ENCODE measurements at regions not wholly inside any gene's neighbourhood (a gene's known extent, or its start where the extent isn't known, plus 50 kb on each side); places are given as distances from the start of the nearest gene placed in this dataset.

DNA sequence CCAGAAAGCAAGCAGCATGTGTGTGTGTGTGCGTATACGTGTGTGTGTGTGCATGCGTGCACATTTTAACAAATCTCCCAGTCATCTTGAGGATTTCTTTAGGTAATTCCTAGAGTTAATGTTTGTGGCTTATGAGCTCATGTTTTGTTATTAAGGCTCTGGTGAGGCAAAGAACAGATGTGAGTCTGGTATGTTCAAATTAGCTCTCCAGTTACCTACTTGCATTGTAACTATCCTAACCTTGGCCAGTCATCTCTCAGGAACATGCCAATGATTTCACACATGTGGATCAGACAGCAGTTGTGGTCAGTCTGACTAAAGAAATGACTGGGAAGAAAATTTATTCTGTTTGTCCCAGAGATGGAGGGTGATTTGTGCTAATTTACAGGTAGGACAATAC lies 163.1 kb downstream of the IZUMO3 start:
- Histone ChIP-seq H3K36me3 (replicated peaks in 1 of 2; ENCODE audit: control insufficient read depth in 1 of 2, insufficient read depth in 2 of 2, low read length in 2 of 2) (no peaks in the 10 kb centered on the region), H3K79me2 (ENCODE audit: insufficient read depth, low read length) (no peaks in the 10 kb centered on the region), H3K9me3 (ENCODE audit: low read length) (peaks cover 91% of the 10 kb centered on the region), H3K27me3 (ENCODE audit: control insufficient read depth in 1 of 2, insufficient read depth in 2 of 2, low read length in 2 of 2) (no peaks in the 10 kb centered on the region), H2AFZ (ENCODE audit: low read length) (no peak overlapping the region), H3K4me1 (ENCODE audit: insufficient read depth, low read length) (no peaks in the 10 kb centered on the region), H4K20me1 (ENCODE audit: insufficient read depth, low read length) (no peaks in the 10 kb centered on the region), H3K4me2 (ENCODE audit: low read depth, low read length) (no peak overlapping the region), H3K9ac (ENCODE audit: insufficient read depth, low read depth, low read length) (no peak overlapping the region), H3K4me3 (replicated peaks in 1 of 3; ENCODE audit: insufficient read depth in 1 of 3, low read depth in 2 of 3, low read length in 3 of 3) (no peak overlapping the region), H3K27ac (ENCODE audit: extremely low read length, insufficient read depth, low read length) (no peak overlapping the region)
- CTCF ChIA-PET (ENCODE audit: low intra/inter-chr PET ratio, low total read pairs): no interaction called here
- no TSS peak for BruUV-seq (replicated peaks)
- TF ChIP-seq, protein P1, sequence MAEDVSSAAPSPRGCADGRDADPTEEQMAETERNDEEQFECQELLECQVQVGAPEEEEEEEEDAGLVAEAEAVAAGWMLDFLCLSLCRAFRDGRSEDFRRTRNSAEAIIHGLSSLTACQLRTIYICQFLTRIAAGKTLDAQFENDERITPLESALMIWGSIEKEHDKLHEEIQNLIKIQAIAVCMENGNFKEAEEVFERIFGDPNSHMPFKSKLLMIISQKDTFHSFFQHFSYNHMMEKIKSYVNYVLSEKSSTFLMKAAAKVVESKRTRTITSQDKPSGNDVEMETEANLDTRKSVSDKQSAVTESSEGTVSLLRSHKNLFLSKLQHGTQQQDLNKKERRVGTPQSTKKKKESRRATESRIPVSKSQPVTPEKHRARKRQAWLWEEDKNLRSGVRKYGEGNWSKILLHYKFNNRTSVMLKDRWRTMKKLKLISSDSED (CRISPR knock-in tag; IDR thresholded peaks at IDR 0.05): no peak
- TF ChIP-seq TEF (CRISPR knock-in tag; IDR thresholded peaks at IDR 0.05) (no peak), NFE2L2 (IDR thresholded peaks at IDR 0.05; ENCODE audit: low read length) (no peak), ZSCAN20 (CRISPR knock-in tag; IDR thresholded peaks at IDR 0.05; ENCODE audit: borderline replicate concordance) (no peak), HMG20B (CRISPR knock-in tag; conservative IDR thresholded peaks at IDR 0.05) (no peak), ZNF234 (CRISPR knock-in tag; conservative IDR thresholded peaks at IDR 0.05) (no peak)
- DNase-seq (ENCODE audit: low spot score) (no peak), ATAC-seq (no peak), FAIRE-seq (no peak)
- in situ Hi-C loops (cut with HindIII; ENCODE audit: extremely low pct_ligation_motif_present, low pct_unique_long_range_greater_than_20kb): no loop called here
- intact Hi-C loops (cut with micrococcal nuclease; ENCODE audit: unreplicated experiment): no loop called here
- 90% methylated on average over 3 of the region's 3 CpGs for WGBS (ENCODE audit: low lambda C conversion rate)
- POLR2A ChIA-PET: no interaction called here

- no peak overlapping the region for H3K4me3 ChIP-seq (replicated peaks in 1 of 3; ENCODE audit: insufficient read depth in 1 of 3, low read depth in 2 of 3, low read length in 3 of 3)
- CTCF ChIA-PET (ENCODE audit: low intra/inter-chr PET ratio, low total read pairs): no interaction called here
- POLR2A ChIA-PET: no interaction called here
- no peak overlapping the region for H3K27ac ChIP-seq (ENCODE audit: extremely low read length, insufficient read depth, low read length)
- DNase-seq (ENCODE audit: low spot score) (no peak), ATAC-seq (no peak), FAIRE-seq (no peak)
- no peaks in the 10 kb centered on the region for H4K20me1 ChIP-seq (ENCODE audit: insufficient read depth, low read length)
- H3K4me2 ChIP-seq (ENCODE audit: low read depth, low read length): no peak overlapping the region
- no peaks in the 10 kb centered on the region for H3K4me1 ChIP-seq (ENCODE audit: insufficient read depth, low read length)
- no peaks in the 10 kb centered on the region for H3K79me2 ChIP-seq (ENCODE audit: insufficient read depth, low read length)
- no peaks in the 10 kb centered on the region for H3K27me3 ChIP-seq (ENCODE audit: control insufficient read depth in 1 of 2, insufficient read depth in 2 of 2, low read length in 2 of 2)
- no peaks in the 10 kb centered on the region for H3K36me3 ChIP-seq (replicated peaks in 1 of 2; ENCODE audit: control insufficient read depth in 1 of 2, insufficient read depth in 2 of 2, low read length in 2 of 2)
- BruUV-seq (replicated peaks): no TSS peak
- intact Hi-C loops (cut with micrococcal nuclease; ENCODE audit: unreplicated experiment) (no loop called here), in situ Hi-C loops (cut with HindIII; ENCODE audit: extremely low pct_ligation_motif_present, low pct_unique_long_range_greater_than_20kb) (no loop called here)
- WGBS (ENCODE audit: low lambda C conversion rate): 6% methylated on average over 1 of the region's 1 CpG
- no peak overlapping the region for H3K9ac ChIP-seq (ENCODE audit: insufficient read depth, low read depth, low read length)
- no peak overlapping the region for H2AFZ ChIP-seq (ENCODE audit: low read length)
- H3K9me3 ChIP-seq (ENCODE audit: low read length): peaks cover 86% of the 10 kb centered on the region
- TF ChIP-seq XBP1 (CRISPR knock-in tag; IDR thresholded peaks at IDR 0.05): no peak
- TF ChIP-seq ZBTB42 (CRISPR knock-in tag; IDR thresholded peaks at IDR 0.05): no peak
- TF ChIP-seq, protein P2, sequence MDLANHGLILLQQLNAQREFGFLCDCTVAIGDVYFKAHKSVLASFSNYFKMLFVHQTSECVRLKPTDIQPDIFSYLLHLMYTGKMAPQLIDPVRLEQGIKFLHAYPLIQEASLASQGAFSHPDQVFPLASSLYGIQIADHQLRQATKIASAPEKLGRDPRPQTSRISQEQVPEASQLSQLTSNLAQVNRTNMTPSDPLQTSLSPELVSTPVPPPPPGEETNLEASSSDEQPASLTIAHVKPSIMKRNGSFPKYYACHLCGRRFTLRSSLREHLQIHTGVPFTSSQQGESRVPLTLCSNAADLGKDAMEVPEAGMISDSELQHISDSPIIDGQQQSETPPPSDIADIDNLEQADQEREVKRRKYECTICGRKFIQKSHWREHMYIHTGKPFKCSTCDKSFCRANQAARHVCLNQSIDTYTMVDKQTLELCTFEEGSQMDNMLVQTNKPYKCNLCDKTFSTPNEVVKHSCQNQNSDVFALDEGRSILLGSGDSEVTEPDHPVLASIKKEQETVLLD (CRISPR knock-in tag; IDR thresholded peaks at IDR 0.05; ENCODE audit: low read depth): no peak
- no peak for TF ChIP-seq FOXP1 (IDR thresholded peaks at IDR 0.05)
- TF ChIP-seq FOXP1 (CRISPR knock-in tag; IDR thresholded peaks at IDR 0.05): no peak
- no peak for TF ChIP-seq ZNF260 (CRISPR knock-in tag; IDR thresholded peaks at IDR 0.05; ENCODE audit: borderline replicate concordance, low read depth)
- no peak for TF ChIP-seq SP2 (CRISPR knock-in tag; IDR thresholded peaks at IDR 0.05)
- no peak for TF ChIP-seq GABPA (IDR thresholded peaks at IDR 0.05; ENCODE audit: low read depth, low read length)
- no peak for TF ChIP-seq GABPA (CRISPR knock-in tag; IDR thresholded peaks at IDR 0.05; ENCODE audit: low read depth)
- no peak for TF ChIP-seq MAFK (conservative IDR thresholded peaks at IDR 0.05 in 1 of 2, IDR thresholded peaks at IDR 0.05 in 1 of 2; ENCODE audit: low read length in 2 of 2)
- no peak for TF ChIP-seq DBP (CRISPR knock-in tag; IDR thresholded peaks at IDR 0.05; ENCODE audit: not compliant biosample characterization)
- no peak for TF ChIP-seq FOXK2 (IDR thresholded peaks at IDR 0.05)
Measured at GRCh38 chr9:24381205-24381604, 164.5 kb downstream of the IZUMO3 start.
